Astrocyte (in vitro differentiated cells and primary cell): ENCODE measurements at regions not wholly inside any gene's neighbourhood (a gene's known extent, or its start where the extent isn't known, plus 50 kb on each side); places are given as distances from the start of the nearest gene placed in this dataset.

Experiments
- CTCF ChIP-seq: IDR thresholded peaks from 2 replicates; pipeline ENCODE4 v1.5.1; 2011; ENCODE audit warnings: low read depth, mild to moderate bottlenecking, inconsistent platforms, low read length, moderate library complexity; ENCODE audit not compliant: insufficient read depth
- EZH2 ChIP-seq: IDR thresholded peaks from 2 replicates; pipeline ENCODE4 v1.6.1; 2012; ENCODE audit warnings: mild to moderate bottlenecking, low read length, inconsistent platforms; ENCODE audit not compliant: insufficient read depth

GRCh38 chrX:98294310-98294709 is 1410.6 kb downstream of the RPA4 start:
- no peak for TF ChIP-seq CTCF
- no peak for TF ChIP-seq EZH2
